MM.1S (cell line): ENCODE measurements at regions not wholly inside any gene's neighbourhood (a gene's known extent, or its start where the extent isn't known, plus 50 kb on each side); places are given as distances from the start of the nearest gene placed in this dataset.

Experiments
- DNase-seq: peaks from one replicate; pipeline ENCODE4 v3.0.0-alpha.2; 2015
- H2AFZ ChIP-seq: fragments of 300-600 bp; sonication (generic); 2 replicates; pipeline ENCODE4 v1.6.0; 2016; ENCODE audit warnings: antibody characterized with exemption, low read length
- H3F3A ChIP-seq: fragments of 300-600 bp; sonication (generic); 2 replicates; pipeline ENCODE4 v1.6.1; 2016; ENCODE audit warnings: mild to moderate bottlenecking, antibody characterized with exemption, low read length, moderate library complexity, mixed read lengths; ENCODE audit not compliant: insufficient read depth
- H3K27ac ChIP-seq: fragments of 300-600 bp; sonication (generic); 2 replicates; pipeline ENCODE4 v1.5.1; 2016; ENCODE audit warnings: mild to moderate bottlenecking, low read length
- H3K27me3 ChIP-seq: fragments of 300-600 bp; sonication (generic); replicated peaks from 2 replicates; pipeline ENCODE4 v1.6.0; 2016; ENCODE audit warnings: low read length; ENCODE audit not compliant: insufficient read depth
- H3K36me3 ChIP-seq: fragments of 300-600 bp; sonication (generic); replicated peaks from 2 replicates; pipeline ENCODE4 v1.6.1; 2016; ENCODE audit warnings: mild to moderate bottlenecking, low read length, mixed read lengths; ENCODE audit not compliant: insufficient read depth
- H3K4me1 ChIP-seq: fragments of 300-600 bp; sonication (generic); 2 replicates; pipeline ENCODE4 v1.6.1; 2016; ENCODE audit warnings: low read length, mixed read lengths
- H3K4me2 ChIP-seq: fragments of 300-600 bp; sonication (generic); 2 replicates; pipeline ENCODE4 v1.6.0; 2016; ENCODE audit warnings: low read depth, low read length
- H3K4me3 ChIP-seq: fragments of 300-600 bp; sonication (generic); 2 replicates; pipeline ENCODE4 v1.5.1; 2016; ENCODE audit warnings: low read length, mixed read lengths
- H3K79me2 ChIP-seq: fragments of 300-600 bp; sonication (generic); 2 replicates; pipeline ENCODE4 v1.6.1; 2016; ENCODE audit warnings: mixed run types, low read length, mixed read lengths
- H3K9ac ChIP-seq: fragments of 300-600 bp; sonication (generic); 2 replicates; pipeline ENCODE4 v1.6.1; 2016; ENCODE audit warnings: low read length, mixed read lengths
- H3K9me2 ChIP-seq: fragments of 300-600 bp; sonication (generic); replicated peaks from 2 replicates; pipeline ENCODE4 v1.6.1; 2016; ENCODE audit warnings: mild to moderate bottlenecking, low read length, mixed read lengths; ENCODE audit not compliant: insufficient read depth
- H3K9me3 ChIP-seq: fragments of 300-600 bp; sonication (generic); replicated peaks from 2 replicates; pipeline ENCODE4 v1.6.1; 2016; ENCODE audit warnings: mild to moderate bottlenecking, low read length, mixed read lengths; ENCODE audit not compliant: insufficient read depth
- H4K20me1 ChIP-seq: fragments of 300-600 bp; sonication (generic); 2 replicates; pipeline ENCODE4 v1.6.1; 2016; ENCODE audit warnings: mild to moderate bottlenecking, low read length, moderate library complexity, mixed read lengths; ENCODE audit not compliant: insufficient read depth
- CTCF ChIP-seq: fragments of 300-600 bp; sonication (generic); IDR thresholded peaks from 2 replicates; pipeline ENCODE4 v1.5.1; 2016; ENCODE audit warnings: antibody characterized with exemption, low read length, mixed read lengths
- EZH2 ChIP-seq: fragments of 300-600 bp; sonication (generic); optimal IDR thresholded peaks from 2 replicates; pipeline ENCODE3; 2017; ENCODE audit warnings: low read depth, mild to moderate bottlenecking, antibody characterized with exemption, low read length, mixed read lengths
- EZH2phosphoT487 ChIP-seq: fragments of 300-600 bp; sonication (generic); IDR thresholded peaks from 2 replicates; pipeline ENCODE4 v1.6.1; 2018; ENCODE audit warnings: antibody characterized with exemption, low read length

DNA sequence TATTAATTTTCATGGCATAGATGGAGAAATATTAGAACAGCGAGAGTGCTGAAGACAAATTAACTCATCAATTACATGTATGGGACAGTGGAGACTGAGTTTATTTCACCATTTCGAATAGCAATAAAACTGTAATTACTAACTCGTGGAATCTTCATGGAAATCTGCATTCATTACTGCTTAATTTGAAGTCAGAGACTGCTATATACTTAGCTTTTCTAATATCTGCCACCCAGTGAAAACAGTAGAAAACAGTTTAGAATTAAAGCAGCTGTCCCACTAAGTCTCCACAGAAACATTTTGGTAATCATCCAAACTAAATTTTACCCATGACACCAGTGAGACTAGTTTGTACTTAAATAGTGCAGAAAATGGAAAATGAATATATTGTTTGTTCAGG lies 56.8 kb downstream of the IZUMO3 start:
- H2AFZ ChIP-seq, result no peak overlapping the region
- H4K20me1 ChIP-seq, result no peaks in the 10 kb centered on the region
- no peaks in the 10 kb centered on the region for H3K9me3 ChIP-seq
- H3K9me2 ChIP-seq, result no peaks in the 10 kb centered on the region
- H3K27ac ChIP-seq, result no peak overlapping the region
- no peak overlapping the region for H3K4me3 ChIP-seq
- H3K27me3 ChIP-seq, result no peaks in the 10 kb centered on the region
- no peak for TF ChIP-seq EZH2phosphoT487
- TF ChIP-seq EZH2, result no peak
- TF ChIP-seq CTCF, result no peak
- no peaks in the 10 kb centered on the region for H3K36me3 ChIP-seq
- no peaks in the 10 kb centered on the region for H3F3A ChIP-seq
- no peaks in the 10 kb centered on the region for H3K4me1 ChIP-seq
- no peak overlapping the region for H3K4me2 ChIP-seq
- no peaks in the 10 kb centered on the region for H3K79me2 ChIP-seq
- H3K9ac ChIP-seq, result no peak overlapping the region
- DNase-seq, result no peak

DNA sequence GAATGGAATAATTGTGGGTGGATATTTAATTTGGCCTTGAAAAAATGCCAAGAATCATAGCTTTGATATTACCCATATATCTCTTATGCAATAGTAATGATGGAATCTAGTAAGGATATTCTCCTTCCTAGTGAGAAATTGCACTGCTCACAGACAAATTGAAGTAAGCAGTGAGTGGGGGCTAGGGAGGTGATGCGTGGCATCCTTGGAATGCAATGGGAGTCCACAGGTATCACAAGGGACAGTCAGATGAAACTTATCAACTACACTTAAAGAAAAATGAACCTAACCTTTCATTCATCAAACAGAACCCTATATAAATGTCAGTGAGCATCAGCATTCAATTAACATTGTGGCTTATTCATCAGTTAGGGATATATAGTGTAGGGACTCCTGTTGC lies 57.8 kb downstream of the IZUMO3 start:
- no peaks in the 10 kb centered on the region for H3K36me3 ChIP-seq

GRCh38 chr9:24487250-24487861 lies 58.3 kb downstream of the IZUMO3 start:
- Histone ChIP-seq H3K4me3 (no peak overlapping the region), H3K4me2 (no peak overlapping the region), H3F3A (no peaks in the 10 kb centered on the region), H3K27me3 (no peaks in the 10 kb centered on the region), H3K79me2 (no peaks in the 10 kb centered on the region), H3K36me3 (no peaks in the 10 kb centered on the region), H3K9ac (no peak overlapping the region), H2AFZ (no peak overlapping the region), H3K27ac (no peak overlapping the region), H3K4me1 (no peaks in the 10 kb centered on the region), H3K9me3 (no peaks in the 10 kb centered on the region), H4K20me1 (no peaks in the 10 kb centered on the region), H3K9me2 (no peaks in the 10 kb centered on the region)
- TF ChIP-seq EZH2phosphoT487 (no peak), CTCF (no peak), EZH2 (no peak)
- no peak for DNase-seq

More for the DNA sequence above, 57.8 kb downstream of the IZUMO3 start:
- no peaks in the 10 kb centered on the region for H3K27me3 ChIP-seq
- no peak overlapping the region for H3K4me3 ChIP-seq
- TF ChIP-seq CTCF (no peak), EZH2phosphoT487 (no peak), EZH2 (no peak)
- no peaks in the 10 kb centered on the region for H3K79me2 ChIP-seq
- no peak overlapping the region for H2AFZ ChIP-seq
- no peak overlapping the region for H3K9ac ChIP-seq
- H3K4me2 ChIP-seq, result no peak overlapping the region
- H3K9me3 ChIP-seq, result no peaks in the 10 kb centered on the region
- no peak overlapping the region for H3K27ac ChIP-seq
- H3F3A ChIP-seq, result no peaks in the 10 kb centered on the region
- no peaks in the 10 kb centered on the region for H3K9me2 ChIP-seq
- DNase-seq, result no peak
- H3K4me1 ChIP-seq, result no peaks in the 10 kb centered on the region
- no peaks in the 10 kb centered on the region for H4K20me1 ChIP-seq
